AG09309 (cell line): ENCODE measurements at regions not wholly inside any gene's neighbourhood (a gene's known extent, or its start where the extent isn't known, plus 50 kb on each side); places are given as distances from the start of the nearest gene placed in this dataset.
"Not testable (repeated sequence)": the region's sequence is repeated elsewhere in the genome, so short reads cannot be mapped to it uniquely, and the experiment has no call there.

ENCODE experiments used
- DNase-seq: peaks from one replicate; pipeline ENCODE4 v3.0.0-alpha.2; 2010; ENCODE audit warnings: low read depth
- H3K4me3 ChIP-seq: 2 replicates; pipeline ENCODE4 v1.5.1; 2011; ENCODE audit warnings: mild to moderate bottlenecking, low read depth, low read length, moderate library complexity; ENCODE audit not compliant: control insufficient read depth
- CTCF ChIP-seq: IDR thresholded peaks from 2 replicates; pipeline ENCODE4 v1.5.1; 2011; ENCODE audit warnings: mild to moderate bottlenecking, low read depth, low read length, inconsistent platforms; ENCODE audit not compliant: insufficient read depth, control insufficient read depth; ENCODE audit errors: missing control alignments

DNA sequence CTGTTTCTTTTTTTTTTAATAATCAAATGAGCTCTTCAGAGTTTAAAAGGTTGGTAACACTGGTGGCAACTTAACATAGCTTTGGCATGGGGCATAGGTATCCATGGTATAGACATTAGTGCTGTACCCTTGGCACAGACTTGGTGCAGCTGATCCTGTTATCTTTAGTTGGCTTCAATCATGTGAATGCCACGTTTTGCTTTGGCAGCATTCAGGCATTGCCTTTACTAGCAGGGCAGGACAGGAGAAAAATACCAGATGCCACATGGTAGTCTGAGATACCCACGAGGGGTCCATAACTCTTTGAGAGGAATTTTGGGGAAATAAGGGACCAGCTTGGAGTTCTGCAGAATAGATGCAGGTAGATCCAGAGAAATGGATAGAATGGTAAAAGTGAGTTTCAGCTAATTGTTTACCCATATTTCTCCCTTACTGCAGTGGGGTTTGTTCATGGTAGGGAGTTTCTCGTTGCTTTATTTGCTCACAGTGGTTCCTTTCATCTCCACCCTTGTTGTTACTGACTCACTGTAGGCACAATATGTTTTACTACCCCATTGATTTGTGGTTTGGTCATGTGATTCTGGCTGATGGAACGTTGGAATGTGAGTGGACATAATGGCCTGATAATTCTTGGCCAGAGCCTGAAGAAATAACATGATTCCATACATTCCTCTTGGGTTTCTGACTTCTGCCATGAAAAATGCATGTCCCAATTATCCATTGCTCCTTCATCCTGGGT is 342.7 kb downstream of the GLUD2 start:
- DNase-seq, result no peak
- no peak for TF ChIP-seq CTCF
- H3K4me3 ChIP-seq, result no peak overlapping the region

- no peak for DNase-seq
Observed at GRCh38 chrX:121405826-121406225, 358.4 kb downstream of the GLUD2 start.

GRCh38 chrX:121407627-121408026 is 360.2 kb downstream of the GLUD2 start:
- TF ChIP-seq CTCF, result no peak
- no peak for DNase-seq
- no peak overlapping the region for H3K4me3 ChIP-seq

More at GRCh38 chrX:121405826-121406225, 358.4 kb downstream of the GLUD2 start:
- H3K4me3 ChIP-seq, result no peak overlapping the region
- no peak for TF ChIP-seq CTCF

DNA sequence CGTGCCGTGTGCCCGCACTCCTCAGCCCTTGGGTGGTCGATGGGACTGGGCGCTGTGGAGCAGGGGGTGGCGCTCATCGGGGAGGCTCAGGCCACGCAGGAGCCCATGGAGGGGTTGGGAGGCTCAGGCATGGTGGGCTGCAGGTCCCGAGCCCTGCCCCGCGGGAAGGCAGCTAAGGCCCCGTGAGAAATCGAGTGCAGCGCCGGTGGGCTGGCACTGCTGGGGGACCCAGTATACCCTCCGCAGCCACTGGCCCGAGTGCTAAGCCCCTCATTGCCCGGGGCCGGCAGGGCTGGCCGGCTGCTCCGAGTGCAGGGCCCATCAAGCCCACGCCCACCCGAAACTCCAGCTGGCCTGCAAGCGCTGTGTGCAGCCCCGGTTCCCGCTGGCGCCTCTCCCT is 384.1 kb downstream of the GLUD2 start:
- not testable (repeated sequence) for H3K4me3 ChIP-seq, DNase-seq

DNA sequence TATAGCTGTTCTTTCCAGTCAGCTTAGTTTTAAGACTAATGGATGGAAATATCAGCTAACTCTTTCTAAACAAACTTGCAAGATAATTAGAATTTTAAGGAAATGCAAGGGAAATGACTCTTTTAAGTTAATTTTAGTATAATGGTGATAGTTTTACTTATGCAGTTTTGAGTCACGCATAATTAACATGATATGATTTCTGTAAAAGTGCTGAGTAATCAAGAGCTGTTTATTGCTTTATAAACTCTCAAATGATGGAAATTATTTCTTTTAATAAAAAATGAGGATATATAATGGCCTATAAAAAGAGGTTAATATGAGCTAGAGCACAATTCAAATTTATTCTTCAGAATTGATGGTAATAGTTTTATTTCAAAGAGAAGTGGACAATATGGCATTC is 385.9 kb downstream of the GLUD2 start:
- DNase-seq, result no peak
- TF ChIP-seq CTCF, result no peak
- no peak overlapping the region for H3K4me3 ChIP-seq

DNA sequence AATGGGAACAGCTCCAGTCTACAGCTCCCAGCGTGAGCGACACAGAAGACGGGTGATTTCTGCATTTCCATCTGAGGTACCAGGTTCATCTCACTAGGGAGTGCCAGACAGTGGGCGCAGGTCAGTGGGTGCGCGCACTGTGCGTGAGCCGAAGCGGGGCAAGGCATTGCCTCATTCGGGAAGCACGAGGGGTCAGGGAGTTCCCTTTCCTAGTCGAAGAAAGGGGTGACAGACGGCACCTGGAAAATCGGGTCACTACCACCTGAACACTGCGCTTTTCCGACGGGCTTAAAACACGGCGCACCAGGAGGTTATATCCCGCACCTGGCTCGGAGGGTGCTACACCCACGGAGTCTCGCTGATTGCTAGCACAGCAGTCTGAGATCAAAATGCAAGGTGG is 390.3 kb downstream of the GLUD2 start:
- not testable (repeated sequence) for H3K4me3 ChIP-seq, DNase-seq

- no peak for TF ChIP-seq CTCF
- no peak overlapping the region for H3K4me3 ChIP-seq
- no peak for DNase-seq
Observed at GRCh38 chrX:121455890-121456289, 408.5 kb downstream of the GLUD2 start.

DNA sequence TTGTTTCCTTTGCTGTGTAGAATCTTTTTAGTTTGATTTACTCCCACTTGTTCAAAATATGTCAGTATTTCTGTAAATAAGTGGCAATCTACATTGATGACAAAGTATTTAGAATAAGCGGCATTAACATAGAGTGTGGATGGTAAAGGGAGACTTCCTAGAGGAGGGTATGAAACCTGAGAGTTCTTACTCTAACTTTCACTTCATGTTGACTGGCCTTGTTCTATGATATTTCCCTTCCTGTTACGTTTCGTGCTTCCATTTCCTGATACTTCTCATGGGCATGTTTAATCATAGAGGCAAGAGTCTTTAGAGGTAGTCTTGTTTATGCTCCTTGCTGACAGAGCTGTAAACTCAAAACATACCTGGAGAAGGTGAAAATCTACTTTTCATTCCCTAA is 408.9 kb downstream of the GLUD2 start:
- no peak for TF ChIP-seq CTCF
- no peak overlapping the region for H3K4me3 ChIP-seq
- DNase-seq, result no peak
